ENCODE measurements at regions not wholly inside any gene's neighbourhood (a gene's known extent, or its start where the extent isn't known, plus 50 kb on each side); places are given as distances from the start of the nearest gene placed in this dataset.

GRCh38 chr6:9986273-9986672 is 428.6 kb downstream of the TFAP2A start:
- no peak for DNase-seq
- no peaks in the 10 kb centered on the region for H3K27me3 ChIP-seq (ENCODE audit: control insufficient read depth, insufficient read depth, low read length)
- no peak overlapping the region for H3K27ac ChIP-seq (ENCODE audit: low read length)
- WGBS (ENCODE audit: insufficient coverage, low lambda C conversion rate), result 100% methylated on average over 1 of the region's 2 CpGs
- H3K4me3 ChIP-seq (ENCODE audit: low read length), result no peak overlapping the region
- no peaks in the 10 kb centered on the region for H3K9me3 ChIP-seq (ENCODE audit: control insufficient read depth, low read depth, low read length)
- H3K4me1 ChIP-seq (ENCODE audit: control insufficient read depth, insufficient read depth, low read length), result no peaks in the 10 kb centered on the region
- no peaks in the 10 kb centered on the region for H3K36me3 ChIP-seq (ENCODE audit: control insufficient read depth, insufficient read depth, low read length)

- no peaks in the 10 kb centered on the region for H3K9me3 ChIP-seq (ENCODE audit: control insufficient read depth, low read depth, low read length)
- no peaks in the 10 kb centered on the region for H3K27me3 ChIP-seq (ENCODE audit: control insufficient read depth, insufficient read depth, low read length)
- no peak overlapping the region for H3K4me3 ChIP-seq (ENCODE audit: low read length)
- H3K27ac ChIP-seq (ENCODE audit: low read length), result no peak overlapping the region
- DNase-seq, result no peak
- no peaks in the 10 kb centered on the region for H3K4me1 ChIP-seq (ENCODE audit: control insufficient read depth, insufficient read depth, low read length)
- no peaks in the 10 kb centered on the region for H3K36me3 ChIP-seq (ENCODE audit: control insufficient read depth, insufficient read depth, low read length)
Measured at GRCh38 chr6:9985481-9985880, 429.4 kb downstream of the TFAP2A start.

- no peaks in the 10 kb centered on the region for H3K9me3 ChIP-seq (ENCODE audit: control insufficient read depth, low read depth, low read length)
- H3K4me1 ChIP-seq (ENCODE audit: control insufficient read depth, insufficient read depth, low read length), result no peaks in the 10 kb centered on the region
- H3K36me3 ChIP-seq (ENCODE audit: control insufficient read depth, insufficient read depth, low read length), result no peaks in the 10 kb centered on the region
- H3K4me3 ChIP-seq (ENCODE audit: low read length), result no peak overlapping the region
- H3K27me3 ChIP-seq (ENCODE audit: control insufficient read depth, insufficient read depth, low read length), result no peaks in the 10 kb centered on the region
- no peak for DNase-seq
- H3K27ac ChIP-seq (ENCODE audit: low read length), result no peak overlapping the region
Measured at GRCh38 chr6:9984607-9985006, 430.3 kb downstream of the TFAP2A start.

GRCh38 chr6:9983168-9983567 is 431.7 kb downstream of the TFAP2A start:
- Histone ChIP-seq H3K27ac (ENCODE audit: low read length) (no peak overlapping the region), H3K4me3 (ENCODE audit: low read length) (no peak overlapping the region), H3K36me3 (ENCODE audit: control insufficient read depth, insufficient read depth, low read length) (no peaks in the 10 kb centered on the region), H3K4me1 (ENCODE audit: control insufficient read depth, insufficient read depth, low read length) (no peaks in the 10 kb centered on the region), H3K9me3 (ENCODE audit: control insufficient read depth, low read depth, low read length) (no peaks in the 10 kb centered on the region), H3K27me3 (ENCODE audit: control insufficient read depth, insufficient read depth, low read length) (no peaks in the 10 kb centered on the region)
- DNase-seq, result no peak
- WGBS (ENCODE audit: insufficient coverage, low lambda C conversion rate), result 90% methylated on average over 2 of the region's 2 CpGs

- no peak for DNase-seq
Measured at GRCh38 chr6:9982215-9982614, 432.7 kb downstream of the TFAP2A start.

GRCh38 chr6:9979996-9980395 is 434.9 kb downstream of the TFAP2A start:
- Histone ChIP-seq H3K27me3 (ENCODE audit: control insufficient read depth, insufficient read depth, low read length) (no peaks in the 10 kb centered on the region), H3K4me1 (ENCODE audit: control insufficient read depth, insufficient read depth, low read length) (no peaks in the 10 kb centered on the region), H3K4me3 (ENCODE audit: low read length) (no peak overlapping the region)

More at GRCh38 chr6:9982215-9982614, 432.7 kb downstream of the TFAP2A start:
- Histone ChIP-seq H3K4me1 (ENCODE audit: control insufficient read depth, insufficient read depth, low read length) (no peaks in the 10 kb centered on the region), H3K27ac (ENCODE audit: low read length) (no peak overlapping the region), H3K36me3 (ENCODE audit: control insufficient read depth, insufficient read depth, low read length) (no peaks in the 10 kb centered on the region), H3K27me3 (ENCODE audit: control insufficient read depth, insufficient read depth, low read length) (no peaks in the 10 kb centered on the region), H3K9me3 (ENCODE audit: control insufficient read depth, low read depth, low read length) (no peaks in the 10 kb centered on the region), H3K4me3 (ENCODE audit: low read length) (no peak overlapping the region)
- WGBS (ENCODE audit: insufficient coverage, low lambda C conversion rate), result 80% methylated on average over 1 of the region's 5 CpGs

GRCh38 chr6:9978480-9978879 is 436.4 kb downstream of the TFAP2A start:
- H3K9me3 ChIP-seq (ENCODE audit: control insufficient read depth, low read depth, low read length), result no peaks in the 10 kb centered on the region
- no peak overlapping the region for H3K4me3 ChIP-seq (ENCODE audit: low read length)
- WGBS (ENCODE audit: insufficient coverage, low lambda C conversion rate), result 80% methylated on average over 1 of the region's 6 CpGs
- no peaks in the 10 kb centered on the region for H3K27me3 ChIP-seq (ENCODE audit: control insufficient read depth, insufficient read depth, low read length)
- DNase-seq, result no peak
- no peak overlapping the region for H3K27ac ChIP-seq (ENCODE audit: low read length)
- H3K4me1 ChIP-seq (ENCODE audit: control insufficient read depth, insufficient read depth, low read length), result no peaks in the 10 kb centered on the region
- H3K36me3 ChIP-seq (ENCODE audit: control insufficient read depth, insufficient read depth, low read length), result no peaks in the 10 kb centered on the region

More at GRCh38 chr6:9979996-9980395, 434.9 kb downstream of the TFAP2A start:
- 97% methylated on average over 4 of the region's 5 CpGs for WGBS (ENCODE audit: insufficient coverage, low lambda C conversion rate)
- no peak overlapping the region for H3K27ac ChIP-seq (ENCODE audit: low read length)
- H3K9me3 ChIP-seq (ENCODE audit: control insufficient read depth, low read depth, low read length), result no peaks in the 10 kb centered on the region
- no peak for DNase-seq
- H3K36me3 ChIP-seq (ENCODE audit: control insufficient read depth, insufficient read depth, low read length), result no peaks in the 10 kb centered on the region

- no peak for DNase-seq
Measured at GRCh38 chr6:9977411-9977810, 437.5 kb downstream of the TFAP2A start.

GRCh38 chr6:9961646-9962045 is 453.2 kb downstream of the TFAP2A start:
- no peaks in the 10 kb centered on the region for H3K4me1 ChIP-seq (ENCODE audit: control insufficient read depth, insufficient read depth, low read length)
- no peaks in the 10 kb centered on the region for H3K36me3 ChIP-seq (ENCODE audit: control insufficient read depth, insufficient read depth, low read length)
- H3K27ac ChIP-seq (ENCODE audit: low read length), result no peak overlapping the region
- no peaks in the 10 kb centered on the region for H3K27me3 ChIP-seq (ENCODE audit: control insufficient read depth, insufficient read depth, low read length)
- no peaks in the 10 kb centered on the region for H3K9me3 ChIP-seq (ENCODE audit: control insufficient read depth, low read depth, low read length)
- WGBS (ENCODE audit: insufficient coverage, low lambda C conversion rate), result 100% methylated on average over 2 of the region's 5 CpGs
- no peak for DNase-seq
- no peak overlapping the region for H3K4me3 ChIP-seq (ENCODE audit: low read length)

More at GRCh38 chr6:9977411-9977810, 437.5 kb downstream of the TFAP2A start:
- Histone ChIP-seq H3K4me1 (ENCODE audit: control insufficient read depth, insufficient read depth, low read length) (no peaks in the 10 kb centered on the region), H3K36me3 (ENCODE audit: control insufficient read depth, insufficient read depth, low read length) (no peaks in the 10 kb centered on the region), H3K4me3 (ENCODE audit: low read length) (no peak overlapping the region), H3K27ac (ENCODE audit: low read length) (no peak overlapping the region), H3K9me3 (ENCODE audit: control insufficient read depth, low read depth, low read length) (no peaks in the 10 kb centered on the region), H3K27me3 (ENCODE audit: control insufficient read depth, insufficient read depth, low read length) (no peaks in the 10 kb centered on the region)
- 0% methylated on average over 1 of the region's 2 CpGs for WGBS (ENCODE audit: insufficient coverage, low lambda C conversion rate)

- WGBS (ENCODE audit: insufficient coverage, low lambda C conversion rate), result no CpG with 5 or more reads among the region's 2 CpGs
- no peaks in the 10 kb centered on the region for H3K36me3 ChIP-seq (ENCODE audit: control insufficient read depth, insufficient read depth, low read length)
Measured at GRCh38 chr6:9957215-9957759, 457.6 kb downstream of the TFAP2A start.

GRCh38 chr6:9948678-9949077 is 466.2 kb downstream of the TFAP2A start:
- Histone ChIP-seq H3K27ac (ENCODE audit: low read length) (no peak overlapping the region), H3K4me3 (ENCODE audit: low read length) (no peak overlapping the region), H3K36me3 (ENCODE audit: control insufficient read depth, insufficient read depth, low read length) (no peaks in the 10 kb centered on the region), H3K9me3 (ENCODE audit: control insufficient read depth, low read depth, low read length) (no peaks in the 10 kb centered on the region), H3K4me1 (ENCODE audit: control insufficient read depth, insufficient read depth, low read length) (no peaks in the 10 kb centered on the region), H3K27me3 (ENCODE audit: control insufficient read depth, insufficient read depth, low read length) (no peaks in the 10 kb centered on the region)
- no peak for DNase-seq
- no CpG with 5 or more reads among the region's 3 CpGs for WGBS (ENCODE audit: insufficient coverage, low lambda C conversion rate)

More at GRCh38 chr6:9957215-9957759, 457.6 kb downstream of the TFAP2A start:
- H3K27me3 ChIP-seq (ENCODE audit: control insufficient read depth, insufficient read depth, low read length), result no peaks in the 10 kb centered on the region
- no peaks in the 10 kb centered on the region for H3K4me1 ChIP-seq (ENCODE audit: control insufficient read depth, insufficient read depth, low read length)
- no peak for DNase-seq
- no peak overlapping the region for H3K4me3 ChIP-seq (ENCODE audit: low read length)
- no peaks in the 10 kb centered on the region for H3K9me3 ChIP-seq (ENCODE audit: control insufficient read depth, low read depth, low read length)
- no peak overlapping the region for H3K27ac ChIP-seq (ENCODE audit: low read length)
